GF-D8 (cell line): ENCODE measurements at regions not wholly inside any gene's neighbourhood (a gene's known extent, or its start where the extent isn't known, plus 50 kb on each side); places are given as distances from the start of the nearest gene placed in this dataset.
"Not testable (repeated sequence)": the region's sequence is repeated elsewhere in the genome, so short reads cannot be mapped to it uniquely, and the experiment has no call there.

ENCODE experiments used
- DNase-seq: peaks from one replicate; lab custom pipeline; 2025; lab: John Stamatoyannopoulos, UW

- DNase-seq, result no peak
Measured at GRCh38 chr5:118604106-118604505, 384.2 kb downstream of the DTWD2 start.

DNA sequence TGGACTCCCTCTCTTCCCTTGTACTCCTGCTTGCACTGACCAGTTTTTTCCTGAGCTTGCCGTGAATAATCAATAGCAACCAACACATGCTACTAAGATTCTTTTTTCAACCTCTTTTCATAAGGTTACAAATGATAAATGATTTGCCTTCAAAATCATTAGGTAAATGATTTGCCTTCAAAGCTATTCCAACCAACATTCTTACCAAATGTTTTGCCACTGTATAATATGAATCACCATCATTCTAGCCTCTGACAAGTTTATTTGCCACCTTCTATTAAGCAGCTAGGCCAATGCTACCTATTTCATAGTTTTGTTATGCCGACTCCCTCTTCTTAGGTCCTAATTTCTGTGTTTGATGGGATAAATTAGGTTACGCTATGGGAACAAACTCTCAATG is 385.1 kb downstream of the DTWD2 start:
- no peak for DNase-seq

DNA sequence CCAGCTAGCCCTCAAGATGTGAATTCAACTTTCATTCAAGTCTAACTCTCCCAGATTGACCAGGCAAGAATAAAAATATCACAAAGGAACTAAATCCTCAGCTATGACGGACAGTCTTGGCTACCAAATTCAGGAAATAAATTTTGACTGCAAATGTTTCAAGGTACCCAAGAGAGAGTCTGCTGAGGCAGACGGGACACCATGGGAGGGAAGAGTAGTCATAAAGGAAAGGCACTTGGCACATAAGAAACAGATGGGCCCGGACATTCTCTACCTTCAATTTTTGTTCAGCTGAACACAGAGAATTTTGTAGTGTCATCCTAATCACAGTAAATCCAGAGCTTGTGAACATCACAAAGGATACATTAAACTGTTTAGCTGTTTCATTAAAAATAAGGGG is 390.0 kb downstream of the DTWD2 start:
- DNase-seq, result no peak

GRCh38 chr5:118597543-118597942 is 390.8 kb downstream of the DTWD2 start:
- no peak for DNase-seq

GRCh38 chr5:118596255-118596654 is 392.1 kb downstream of the DTWD2 start:
- DNase-seq, result no peak

DNA sequence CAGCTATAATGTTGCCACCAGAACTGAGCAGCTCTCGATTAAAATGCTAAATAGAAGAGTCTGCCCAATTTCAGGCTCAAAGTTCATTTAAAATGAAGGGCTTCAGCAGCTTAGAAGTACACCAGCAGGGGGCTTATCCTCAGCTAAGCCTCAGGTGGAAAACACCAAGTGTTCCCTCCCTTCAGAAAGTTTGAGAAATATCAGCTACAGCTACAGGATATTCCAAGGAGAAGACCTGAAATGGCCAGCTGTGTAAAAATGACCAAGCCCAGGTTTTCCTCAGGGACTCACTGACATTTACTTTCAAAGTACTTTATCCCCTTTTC is 395.4 kb downstream of the DTWD2 start:
- DNase-seq, result no peak

GRCh38 chr5:118592229-118593002 is 395.9 kb downstream of the DTWD2 start:
- DNase-seq, result no peak

- no peak for DNase-seq
Measured at GRCh38 chr5:118590806-118591205, 397.5 kb downstream of the DTWD2 start.

DNA sequence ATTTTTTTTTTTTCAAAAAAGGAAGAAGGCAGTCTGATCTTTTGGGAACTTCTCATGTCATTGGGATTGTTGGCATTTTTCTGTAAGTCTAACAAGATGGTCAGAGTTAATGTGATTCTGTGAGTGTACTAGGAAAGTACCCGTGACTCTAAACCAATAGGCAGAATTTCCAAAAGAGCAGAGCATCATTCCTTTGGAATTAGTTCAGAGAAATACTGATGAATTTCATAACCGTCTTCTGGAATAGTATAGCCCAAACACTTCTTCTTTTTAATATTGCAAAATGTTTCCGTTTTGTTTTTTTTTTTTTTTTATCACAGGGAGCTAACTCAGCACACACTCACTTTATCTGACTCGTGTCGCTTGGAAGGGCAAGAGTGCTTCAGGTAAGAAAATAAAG is 407.4 kb downstream of the DTWD2 start:
- no peak for DNase-seq

DNA sequence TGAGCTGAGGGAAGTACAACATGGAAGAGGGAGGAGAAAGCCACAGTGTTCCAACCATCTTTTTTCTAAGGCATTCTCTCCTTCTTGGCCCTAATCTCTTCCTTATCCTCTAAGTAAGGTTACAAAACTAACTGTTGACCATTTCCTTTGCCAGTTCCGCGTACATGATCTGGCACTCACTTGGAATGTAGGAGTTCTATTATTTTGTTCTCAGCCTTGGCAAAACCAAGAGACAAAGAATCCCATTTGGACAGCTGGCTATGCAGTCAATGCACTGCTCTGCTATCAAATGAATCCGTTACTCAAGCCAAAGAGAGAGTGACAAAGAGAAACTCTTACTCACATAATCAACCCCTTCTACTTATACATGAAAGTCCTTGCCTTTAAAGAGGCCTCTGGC is 410.3 kb downstream of the DTWD2 start:
- no peak for DNase-seq

GRCh38 chr5:118577621-118578020 is 410.7 kb downstream of the DTWD2 start:
- no peak for DNase-seq

DNA sequence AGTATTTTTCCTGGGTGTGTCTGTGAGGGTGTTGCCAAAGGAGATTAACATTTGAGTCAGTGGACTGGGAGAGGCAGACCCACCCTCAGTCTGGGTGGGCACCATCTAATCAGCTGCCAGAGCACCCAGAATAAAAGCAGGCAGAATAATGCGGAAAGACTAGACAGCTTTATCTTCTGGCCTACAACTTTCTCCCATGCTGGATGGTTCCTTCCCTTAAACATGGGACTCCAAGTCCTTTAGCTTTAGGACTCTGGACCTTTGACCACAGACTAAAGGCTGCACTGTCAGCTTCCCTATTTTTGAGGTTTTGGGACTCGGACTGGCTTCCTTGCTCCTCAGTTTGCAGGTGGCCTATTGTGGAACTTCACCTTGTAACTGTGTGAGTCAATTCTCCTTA is 418.1 kb downstream of the DTWD2 start:
- DNase-seq, result not testable (repeated sequence)

GRCh38 chr5:118569596-118569995 is 418.8 kb downstream of the DTWD2 start:
- not testable (repeated sequence) for DNase-seq

- no peak for DNase-seq
Measured at GRCh38 chr5:118565335-118565971, 422.9 kb downstream of the DTWD2 start.

DNA sequence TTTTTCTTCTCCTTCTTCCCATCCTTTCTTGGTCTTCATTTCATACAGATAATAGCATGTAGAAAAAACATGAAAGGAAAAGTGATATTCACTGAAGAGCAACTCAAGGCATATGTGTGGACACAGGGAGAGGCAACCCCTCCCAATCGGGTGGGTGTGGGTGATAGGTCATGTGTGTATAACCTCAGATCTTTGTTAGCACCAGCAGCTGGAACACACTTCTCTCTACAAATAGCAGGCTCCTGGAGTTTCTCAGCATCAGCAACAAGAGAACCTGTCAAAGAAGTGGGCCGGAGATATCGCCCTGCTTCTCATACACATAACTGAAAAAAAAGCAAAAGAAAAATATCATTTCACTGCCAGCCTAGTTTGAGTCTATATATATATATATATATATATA is 426.4 kb downstream of the DTWD2 start:
- no peak for DNase-seq

DNA sequence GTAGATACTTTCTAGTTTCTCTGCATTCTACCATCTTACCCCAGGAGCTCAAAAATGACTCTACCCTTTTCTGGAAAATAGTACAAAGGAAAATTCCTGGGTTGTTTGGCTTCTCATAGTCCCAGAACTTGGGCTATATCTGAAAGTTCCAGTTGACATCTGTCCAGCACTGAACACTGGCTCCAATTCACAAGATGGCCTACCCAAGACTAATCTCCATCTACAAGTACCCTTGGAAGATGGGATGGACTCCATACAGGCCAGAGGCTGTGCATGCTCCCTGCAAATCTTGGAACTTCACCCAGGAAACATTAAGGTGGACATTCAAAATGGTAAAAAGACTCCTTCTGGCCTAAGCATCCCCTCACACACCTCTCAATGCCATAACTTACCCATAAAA is 427.1 kb downstream of the DTWD2 start:
- DNase-seq, result no peak

GRCh38 chr5:118558871-118559270 is 429.5 kb downstream of the DTWD2 start:
- no peak for DNase-seq

DNA sequence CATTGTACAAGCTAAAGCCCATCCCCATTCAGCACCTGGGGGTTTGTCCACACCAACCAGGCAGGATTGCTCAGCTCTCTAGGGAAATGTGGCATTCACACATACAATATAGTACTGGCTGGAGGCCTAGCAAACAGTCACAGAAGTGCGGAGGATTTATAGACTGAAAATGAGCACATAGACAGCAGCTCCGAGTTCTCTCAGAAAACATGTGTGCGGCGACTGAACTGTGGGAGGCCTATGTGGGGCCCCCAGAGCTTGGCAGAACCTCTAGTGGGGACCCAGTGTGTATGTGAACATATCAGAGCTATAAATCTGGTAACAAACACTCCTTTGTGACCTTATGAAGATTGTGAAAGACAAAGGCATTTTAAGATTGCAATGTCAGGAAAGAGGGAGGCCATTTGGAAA is 431.1 kb downstream of the DTWD2 start:
- DNase-seq, result no peak

- DNase-seq, result no peak
Measured at GRCh38 chr5:118556792-118557191, 431.6 kb downstream of the DTWD2 start.

DNA sequence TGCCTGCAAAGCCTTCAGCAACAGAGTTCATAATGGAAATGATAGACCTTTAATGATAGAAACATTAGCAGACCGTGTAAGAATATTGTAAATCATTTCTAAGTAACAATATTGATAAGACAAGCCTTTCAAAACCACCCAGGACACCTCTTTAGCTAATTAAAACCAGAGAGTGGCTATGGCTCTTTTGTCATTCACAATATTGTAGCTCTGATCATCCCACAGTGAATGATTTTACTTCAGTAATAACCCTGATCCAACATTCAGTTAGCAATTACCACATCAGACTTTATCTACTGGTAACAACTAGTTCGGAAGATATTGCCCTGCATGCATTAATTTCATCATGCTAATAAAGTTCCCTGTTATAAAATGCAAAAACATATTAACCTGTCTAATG is 432.6 kb downstream of the DTWD2 start:
- DNase-seq, result no peak

GRCh38 chr5:118554981-118555380 is 433.4 kb downstream of the DTWD2 start:
- DNase-seq, result no peak

DNA sequence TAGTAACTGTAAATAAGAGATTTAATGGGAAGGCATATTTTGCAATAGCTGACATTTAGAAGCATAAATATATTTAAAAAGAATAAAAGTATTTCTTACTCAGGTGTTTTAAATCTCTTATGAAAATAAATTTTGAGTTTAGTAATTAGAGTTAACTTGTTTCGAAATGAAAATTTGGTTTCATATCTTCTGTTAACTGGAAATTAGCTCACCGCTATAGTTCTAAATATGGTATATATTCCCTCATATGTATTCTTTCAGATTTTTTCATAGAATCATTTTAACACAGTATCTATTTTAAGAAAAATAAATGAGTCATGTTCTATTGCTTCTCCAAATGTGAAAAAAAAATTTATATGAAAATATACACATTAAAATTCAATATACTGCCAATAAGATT is 434.1 kb downstream of the DTWD2 start:
- DNase-seq, result no peak

DNA sequence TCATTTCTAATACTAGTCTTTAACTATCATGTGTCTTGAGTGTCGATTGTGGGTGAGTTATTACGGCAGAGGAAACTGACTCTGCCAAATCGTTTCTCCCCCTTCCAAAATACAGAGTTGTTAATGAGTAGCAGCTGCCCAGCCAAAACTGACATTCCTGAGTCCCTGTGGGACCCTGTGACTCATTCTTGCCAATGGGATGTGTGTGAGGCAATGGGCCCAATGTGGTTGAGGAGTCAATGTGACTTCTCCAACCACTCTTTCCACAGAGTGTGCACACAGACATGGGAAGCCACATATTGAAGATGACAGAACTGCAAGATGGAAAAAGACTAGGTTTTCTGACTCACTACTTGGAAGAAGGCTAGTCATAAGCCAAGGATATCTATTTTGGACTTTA is 434.7 kb downstream of the DTWD2 start:
- DNase-seq, result no peak

GRCh38 chr5:118552731-118553360 is 435.5 kb downstream of the DTWD2 start:
- no peak for DNase-seq
